Amniotic stem cell (primary cell): ENCODE measurements at regions not wholly inside any gene's neighbourhood (a gene's known extent, or its start where the extent isn't known, plus 50 kb on each side); places are given as distances from the start of the nearest gene placed in this dataset.
A peak's percentile ranks its signal among the peaks of the same experiment; 100 is the strongest.
"Not testable (repeated sequence)": the region's sequence is repeated elsewhere in the genome, so short reads cannot be mapped to it uniquely, and the experiment has no call there.

Source experiments
- DNase-seq: peaks from one replicate; lab custom pipeline; 2025; lab: John Stamatoyannopoulos, UW

DNA sequence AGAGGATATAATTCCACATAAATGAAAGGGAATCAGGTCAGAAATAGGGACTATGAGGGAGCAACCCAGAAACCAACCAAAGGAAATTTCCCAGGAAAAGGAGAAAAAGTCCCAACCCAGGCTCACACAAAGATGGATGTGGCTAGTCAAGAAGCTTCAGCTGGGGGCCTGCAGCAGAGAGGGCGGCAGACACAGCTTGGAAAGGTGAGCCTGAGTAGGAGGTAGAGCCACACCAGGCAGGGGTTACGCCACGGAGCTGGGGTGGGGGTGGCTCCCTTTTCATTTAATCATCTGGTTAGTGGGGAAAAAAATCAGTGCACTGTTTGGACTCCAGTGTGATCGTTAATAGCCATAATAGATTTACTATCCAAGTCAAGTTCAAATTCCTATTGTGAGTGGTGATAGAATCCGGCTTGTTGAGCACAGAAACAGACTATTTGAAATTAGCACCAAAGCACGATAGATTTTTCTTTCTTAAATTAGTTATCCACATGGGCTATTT, 220.6 kb downstream of the TPBG start:
- no peak for DNase-seq

DNA sequence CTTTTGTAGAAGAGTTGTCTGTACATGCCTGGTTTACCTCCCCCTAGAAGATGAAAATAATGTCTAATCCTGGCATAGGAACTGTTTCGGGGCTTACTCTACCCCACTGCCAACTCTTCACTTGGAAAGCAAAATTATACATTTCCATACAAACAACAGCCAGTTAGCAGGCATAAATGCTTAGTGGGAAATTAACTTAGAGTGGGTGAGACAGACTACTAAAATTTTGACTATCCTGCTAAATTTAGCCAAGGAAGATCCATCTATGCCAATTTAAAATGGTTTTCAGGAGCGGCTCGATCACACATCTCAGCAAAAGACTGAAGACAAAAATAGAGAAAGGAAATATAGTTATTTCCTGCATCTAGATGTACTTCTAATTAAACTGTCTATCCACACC, 221.2 kb downstream of the TPBG start:
- DNase-seq = no peak

DNA sequence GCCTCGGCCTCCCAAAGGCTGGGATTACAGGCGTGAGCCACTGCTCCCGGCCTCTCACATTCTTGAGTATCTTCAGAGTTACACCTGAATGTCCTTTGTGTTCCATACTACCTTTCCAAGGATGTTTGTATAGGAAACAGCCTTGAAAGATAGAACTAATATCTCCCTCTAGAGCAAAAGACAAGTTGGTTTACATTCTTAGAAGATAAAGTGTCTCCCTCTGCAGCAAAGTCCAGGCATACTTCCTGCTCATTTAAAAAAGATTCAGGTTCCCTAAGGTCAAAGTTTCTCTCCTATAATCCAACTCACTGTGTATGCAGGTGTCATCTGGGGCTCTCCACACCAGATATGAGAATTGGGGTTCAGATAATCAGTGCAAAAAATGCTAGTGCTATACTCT, 224.4 kb downstream of the TPBG start:
- no peak for DNase-seq

DNA sequence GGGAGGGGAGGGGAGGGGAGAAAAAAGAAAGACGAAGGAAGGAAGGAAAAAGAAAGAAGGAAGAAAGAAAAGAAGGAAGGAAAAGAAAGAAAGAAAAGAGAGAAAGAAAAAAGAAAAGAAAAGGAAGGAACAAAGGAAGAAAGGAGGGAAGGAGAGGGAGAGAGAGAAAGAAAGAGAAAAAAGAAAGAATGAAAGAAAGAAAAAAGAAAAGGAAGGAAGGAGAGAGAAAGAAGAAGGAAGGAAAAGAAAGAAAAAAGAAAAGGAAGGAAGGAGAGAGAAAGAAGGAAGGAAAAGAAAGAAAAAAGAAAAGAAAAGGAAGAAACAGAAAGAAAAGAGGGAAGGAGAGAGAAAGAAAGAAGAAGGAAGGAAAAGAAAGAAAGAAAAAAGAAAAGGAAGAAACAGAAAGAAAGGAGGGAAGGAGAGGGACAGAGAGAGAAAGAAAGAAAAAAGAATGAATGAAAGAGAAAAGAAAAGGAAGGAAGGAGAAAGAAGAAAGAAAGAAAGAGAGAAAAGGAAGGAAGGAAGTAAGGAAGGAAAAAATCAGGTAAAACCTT, 225.3 kb downstream of the TPBG start:
- DNase-seq = no peak

DNA sequence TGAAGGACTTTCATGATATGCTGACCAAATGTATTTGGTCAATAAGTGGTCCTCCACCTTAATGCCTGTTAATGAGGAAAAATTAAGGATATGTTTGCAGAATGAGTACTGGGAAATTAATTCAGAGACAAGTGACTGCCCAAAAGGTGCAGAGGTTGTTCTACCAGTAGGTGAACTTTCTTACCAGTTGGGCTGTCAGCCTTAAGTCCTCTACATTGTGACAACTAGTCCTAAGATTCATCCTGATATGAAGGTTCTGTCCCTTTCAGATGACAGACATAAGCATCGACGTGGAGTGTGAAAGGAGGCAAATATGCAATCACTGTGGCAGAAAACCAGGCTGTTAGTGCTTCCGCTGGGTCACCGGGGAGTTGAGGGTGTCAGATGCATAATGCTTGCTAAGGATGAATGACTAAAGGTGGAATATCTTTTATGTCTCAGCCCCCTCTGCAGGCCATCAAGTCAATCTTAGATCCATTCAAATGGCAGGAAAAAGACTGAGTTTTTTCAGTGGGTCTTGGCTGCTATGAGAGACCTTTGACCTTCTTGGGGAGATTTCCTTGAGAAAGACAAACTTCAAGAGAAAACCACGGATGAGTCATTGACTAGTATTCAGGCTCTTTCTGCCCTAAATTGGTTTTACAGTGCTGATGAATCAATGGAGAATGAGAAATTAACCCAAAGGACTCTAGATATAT, 226.0 kb downstream of the TPBG start:
- peak; percentile 35 for DNase-seq

DNA sequence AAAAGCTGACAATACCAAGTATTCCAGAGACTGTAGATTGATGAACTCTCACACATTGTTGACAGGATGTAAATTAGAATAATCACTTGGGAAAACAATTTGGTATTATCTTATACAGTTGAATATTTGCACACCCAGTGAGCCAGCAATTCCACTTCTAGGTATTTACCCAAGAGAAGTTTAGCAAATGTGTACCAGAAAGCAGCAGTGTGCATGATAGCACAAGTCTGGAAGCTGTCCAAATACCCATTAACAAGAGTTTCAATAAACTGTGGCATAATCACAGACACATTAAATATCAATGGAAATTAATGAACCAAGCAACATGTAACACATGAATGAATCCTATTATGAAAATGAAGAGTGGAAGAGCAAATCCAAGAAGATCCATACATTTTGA, 233.6 kb downstream of the TPBG start:
- DNase-seq = no peak

DNA sequence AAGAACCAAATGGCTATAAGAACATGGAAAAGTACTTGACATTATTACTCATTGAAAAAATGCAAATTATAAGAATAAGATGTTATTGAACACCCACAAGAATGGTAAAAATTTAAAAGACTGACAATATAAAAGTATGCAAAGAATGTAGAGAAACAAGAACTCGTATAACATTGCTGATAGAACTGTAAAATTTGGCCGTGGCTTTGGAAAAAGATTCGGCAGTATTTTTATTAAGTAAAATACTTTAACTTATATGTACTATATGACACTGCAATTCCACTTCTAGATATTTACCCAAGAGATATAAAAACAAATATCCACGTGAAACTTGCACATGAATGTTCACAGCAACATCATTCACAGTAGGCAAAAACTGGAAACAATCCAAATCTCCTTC, 239.2 kb downstream of the TPBG start:
- DNase-seq = no peak

DNA sequence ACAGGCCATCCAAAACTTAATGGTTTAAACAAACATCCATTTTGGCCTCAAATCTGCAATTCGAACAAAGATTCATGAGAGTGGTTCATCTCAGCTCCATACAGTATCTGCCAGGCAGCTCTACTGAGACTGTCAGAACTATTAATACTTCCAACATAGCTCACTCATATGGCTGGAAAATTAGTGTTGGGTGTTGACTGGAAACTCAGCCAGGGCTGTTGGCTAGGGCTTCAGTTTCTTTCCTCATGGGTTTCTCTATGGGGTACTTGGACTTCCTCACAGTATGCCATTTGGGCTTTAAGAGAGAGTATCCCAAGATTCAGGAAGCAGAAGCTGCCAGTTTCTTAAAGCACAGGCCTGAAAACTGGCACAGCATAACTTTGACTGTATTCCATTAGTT, 240.3 kb downstream of the TPBG start:
- DNase-seq = no peak

DNA sequence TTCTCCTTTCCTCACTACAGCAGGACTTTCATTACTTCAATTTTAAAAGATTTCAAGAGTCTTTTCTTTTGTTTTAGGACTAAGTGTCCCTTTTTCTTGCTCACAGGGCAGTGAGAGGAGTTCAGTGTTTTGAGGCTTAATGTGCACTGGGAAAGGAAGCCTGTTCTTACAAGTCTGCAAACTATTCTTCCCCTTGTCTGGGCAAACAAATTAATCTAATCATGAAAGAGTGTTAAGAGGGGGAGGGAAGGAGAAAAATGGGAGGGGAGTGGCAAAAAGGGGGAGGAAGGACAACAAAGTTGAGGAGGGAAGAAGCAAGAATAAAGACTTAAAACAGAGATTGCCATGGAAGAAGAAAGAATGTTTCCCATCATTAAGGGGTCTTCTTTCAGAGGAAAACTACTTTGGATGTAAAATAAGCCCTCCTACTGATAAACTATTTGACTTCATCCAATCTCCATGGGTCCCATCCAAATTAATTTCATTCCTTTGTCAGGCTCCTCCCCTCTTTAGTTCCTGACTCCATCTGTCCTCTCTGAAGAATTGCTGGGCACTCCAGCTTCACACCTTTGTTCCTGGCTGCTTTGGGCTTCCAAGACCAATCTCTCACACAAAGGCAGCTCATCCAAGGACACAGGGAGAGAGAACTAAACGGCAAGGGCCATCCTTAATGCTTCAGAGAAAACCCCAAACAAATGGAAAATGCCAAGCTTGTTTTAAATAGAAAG, 244.5 kb downstream of the TPBG start:
- DNase-seq = no peak

DNA sequence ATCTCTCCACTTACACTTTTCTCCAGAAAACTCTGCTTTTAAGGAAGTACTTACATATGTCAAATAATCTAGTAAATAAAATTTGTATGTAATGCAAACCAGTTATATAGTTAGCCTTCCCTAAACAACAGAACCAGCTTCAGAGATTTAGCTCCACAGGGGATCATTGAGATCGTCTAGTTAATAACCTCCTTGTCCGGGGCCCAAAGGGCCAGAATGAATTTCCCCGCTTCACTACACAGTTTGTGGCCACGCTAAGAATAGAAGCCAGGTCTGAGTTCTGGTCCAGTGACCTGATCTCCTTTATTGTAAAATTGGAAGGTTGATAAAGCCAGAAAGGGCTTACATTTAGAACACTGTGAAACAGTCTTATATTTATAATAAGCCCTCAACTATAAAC, 245.2 kb downstream of the TPBG start:
- DNase-seq = no peak

DNA sequence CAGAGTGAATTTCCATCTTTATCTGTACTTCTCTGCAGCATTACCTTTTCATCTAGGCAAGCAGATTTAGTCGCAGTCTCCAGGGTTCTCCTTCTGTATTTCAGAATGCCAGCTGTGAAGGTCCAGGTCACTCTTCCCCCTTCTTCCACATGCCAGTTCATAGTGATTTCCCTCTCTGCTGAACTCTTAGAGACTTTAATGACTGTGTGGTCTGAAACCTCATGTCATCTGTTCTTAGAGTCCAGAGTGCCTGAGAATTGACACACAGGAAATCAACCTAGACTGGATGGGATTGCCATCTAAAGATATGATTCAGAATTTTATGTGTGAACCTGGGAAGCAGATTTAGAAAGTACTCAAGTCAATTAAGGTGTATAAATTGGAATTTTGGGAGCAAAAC, 248.1 kb downstream of the TPBG start:
- DNase-seq = no peak

DNA sequence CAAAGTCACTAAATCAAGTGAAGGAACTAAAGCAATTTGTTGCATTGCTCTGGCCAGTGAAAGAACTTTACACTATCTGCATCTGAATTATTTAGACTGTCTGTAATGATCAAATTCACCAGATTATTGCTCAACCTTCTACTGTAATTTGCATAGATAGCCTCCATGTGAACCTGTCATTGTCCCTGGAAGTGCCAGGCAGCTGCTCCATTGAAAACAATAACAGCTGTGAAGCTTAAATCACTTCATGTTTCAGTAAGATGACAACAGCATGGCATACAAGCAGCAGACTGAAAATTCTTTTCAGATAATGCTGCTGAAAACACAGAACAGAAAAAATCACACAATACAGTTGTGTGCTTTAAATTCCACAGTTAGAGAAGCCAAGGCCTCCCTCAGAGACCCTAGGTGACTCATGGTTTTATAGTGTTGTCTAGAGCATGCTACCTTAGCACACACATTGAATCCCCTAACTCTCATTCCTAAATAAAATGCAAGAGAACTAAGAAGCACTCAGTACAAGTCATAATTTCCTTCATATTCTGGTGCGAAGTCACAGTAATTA, 248.9 kb downstream of the TPBG start:
- no peak for DNase-seq

DNA sequence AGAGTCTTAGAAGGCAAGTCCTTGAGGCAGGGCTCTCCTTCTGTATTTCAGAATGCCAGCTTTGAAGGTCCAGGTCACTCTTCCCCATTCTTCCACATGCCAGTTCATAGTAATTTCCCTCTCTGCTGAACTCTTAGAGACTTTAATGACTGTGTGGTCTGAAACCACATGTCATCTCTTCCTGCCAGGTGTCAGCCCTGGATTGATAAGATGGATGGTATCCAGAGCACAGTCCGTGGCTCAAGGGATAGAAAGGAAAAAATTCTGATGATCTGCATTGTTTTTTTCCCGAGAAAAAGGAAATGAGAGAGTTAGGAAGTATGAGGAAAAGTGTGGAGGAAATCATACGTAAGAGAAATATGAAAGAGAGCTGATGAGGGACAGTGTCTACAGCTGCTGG, 250.9 kb downstream of the TPBG start:
- no peak for DNase-seq

DNA sequence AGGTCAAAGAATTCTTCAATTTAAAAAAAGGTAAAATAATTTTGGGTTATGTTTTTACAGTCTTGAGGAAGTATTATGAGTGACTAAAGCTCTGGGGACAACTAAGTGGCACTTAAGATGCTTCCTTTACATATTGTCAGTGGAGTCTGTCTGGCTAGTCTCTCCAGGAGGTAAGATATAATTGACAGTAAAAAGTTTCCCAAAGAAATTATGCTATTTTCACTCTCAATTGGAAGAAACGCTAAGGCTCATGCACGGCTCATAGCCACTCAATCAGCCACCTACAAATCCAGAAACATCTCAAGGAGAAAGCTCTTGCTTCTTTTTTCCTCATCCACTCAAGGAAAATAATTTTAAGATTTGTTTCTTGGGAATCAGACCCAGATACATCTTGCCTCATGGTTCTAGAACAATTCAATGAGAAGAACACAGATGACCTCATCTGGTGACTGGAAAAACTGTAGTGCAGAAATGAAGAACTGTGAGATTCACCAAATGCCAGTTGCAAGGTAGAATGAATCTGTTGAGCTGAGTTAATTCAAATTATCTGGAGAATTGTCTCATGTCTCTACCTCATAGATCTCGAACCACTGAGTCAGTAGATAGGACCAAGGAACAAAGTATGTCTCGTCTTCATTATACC, 252.9 kb downstream of the TPBG start:
- DNase-seq = no peak

DNA sequence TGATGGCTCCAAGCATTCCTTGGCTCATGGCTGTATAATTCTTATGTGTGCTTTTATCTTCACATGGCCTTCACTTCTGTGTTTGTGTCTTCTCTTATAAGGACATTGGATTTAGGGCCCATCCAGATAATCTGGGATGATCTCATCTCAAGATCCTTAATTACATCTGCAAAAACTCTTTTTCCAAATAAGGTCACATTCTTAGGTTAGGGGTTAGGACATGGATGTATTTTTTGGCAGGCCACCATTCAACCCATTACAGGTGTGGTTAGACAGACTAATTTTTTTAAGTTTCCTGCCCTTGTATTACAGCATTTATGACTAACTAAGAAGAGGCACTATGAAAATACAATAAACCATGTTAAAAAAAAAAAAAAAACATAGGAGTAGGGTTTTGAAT, 254.0 kb downstream of the TPBG start:
- no peak for DNase-seq

DNA sequence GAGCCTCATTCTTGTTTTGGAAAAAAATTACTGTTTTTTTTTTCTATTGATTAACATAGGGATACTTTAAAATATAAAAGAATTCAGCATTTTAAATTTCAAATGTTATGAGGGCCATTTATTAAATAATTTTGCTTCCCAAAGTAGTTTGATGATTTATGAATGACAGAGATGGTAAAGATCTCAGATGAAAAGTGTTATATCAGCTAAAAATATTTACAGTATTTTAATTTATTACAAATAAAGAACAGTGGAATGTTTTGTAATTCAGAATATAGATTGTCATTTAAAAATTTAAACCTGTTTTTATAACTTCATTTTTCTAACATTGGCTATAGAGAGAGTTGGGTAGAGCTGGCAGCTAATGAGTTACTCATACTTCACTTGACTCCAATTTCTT, 256.0 kb downstream of the TPBG start:
- DNase-seq = no peak

DNA sequence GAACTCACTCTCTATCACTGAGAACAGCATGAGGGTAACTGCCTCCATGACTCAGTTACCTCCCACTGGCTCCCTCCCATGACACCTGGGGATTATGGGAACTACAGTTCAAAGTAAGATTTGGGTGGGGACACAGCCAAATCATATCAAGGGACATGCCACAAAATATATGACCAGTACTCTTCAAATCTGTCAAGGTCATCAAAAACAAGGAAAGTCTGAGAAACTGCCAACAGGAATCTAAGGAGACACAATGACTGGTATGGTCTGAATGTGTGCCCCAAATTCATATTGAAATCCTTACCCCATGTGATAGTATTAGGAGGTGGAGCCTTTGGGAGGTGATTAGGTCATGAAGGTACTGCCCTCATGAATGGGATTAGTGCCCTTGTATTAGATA, 258.8 kb downstream of the TPBG start:
- DNase-seq = no peak

DNA sequence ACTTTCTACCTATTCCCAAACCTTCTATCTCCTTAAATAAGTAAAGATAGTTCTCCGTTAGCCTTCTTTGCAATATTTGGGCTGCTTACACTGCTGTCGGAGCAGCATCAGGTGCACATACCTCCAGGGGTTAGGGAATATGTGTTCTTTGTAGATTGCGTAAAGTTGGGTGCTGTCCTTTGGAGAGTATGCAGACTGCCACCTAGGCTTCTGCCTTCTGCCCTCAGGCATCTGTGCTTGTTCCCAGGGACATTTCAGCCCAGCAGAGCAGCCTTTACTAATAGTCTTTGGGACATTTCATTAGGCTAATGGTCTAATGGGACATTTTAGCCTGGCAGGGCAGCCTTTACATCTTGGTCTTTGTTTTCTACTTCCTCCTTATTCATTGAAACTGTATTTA, 260.6 kb downstream of the TPBG start:
- no peak for DNase-seq

DNA sequence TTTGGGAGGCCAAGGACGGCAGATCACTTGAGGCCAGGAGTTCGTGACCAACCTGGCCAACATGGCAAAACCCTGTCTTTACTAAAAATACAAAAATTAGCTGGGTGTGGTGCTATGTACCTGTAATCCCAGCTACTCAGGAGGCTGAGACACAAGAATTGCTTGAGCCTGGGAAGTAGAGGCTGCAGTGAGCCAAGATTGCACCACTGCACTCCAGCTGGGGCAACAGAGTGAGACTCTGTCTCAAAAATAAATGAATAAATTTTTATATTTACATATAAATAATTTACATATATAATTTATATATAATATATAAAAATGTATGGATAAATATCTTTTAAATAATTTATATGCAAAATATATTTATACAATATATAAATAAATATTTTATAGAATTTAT, 263.3 kb downstream of the TPBG start:
- DNase-seq = not testable (repeated sequence)

DNA sequence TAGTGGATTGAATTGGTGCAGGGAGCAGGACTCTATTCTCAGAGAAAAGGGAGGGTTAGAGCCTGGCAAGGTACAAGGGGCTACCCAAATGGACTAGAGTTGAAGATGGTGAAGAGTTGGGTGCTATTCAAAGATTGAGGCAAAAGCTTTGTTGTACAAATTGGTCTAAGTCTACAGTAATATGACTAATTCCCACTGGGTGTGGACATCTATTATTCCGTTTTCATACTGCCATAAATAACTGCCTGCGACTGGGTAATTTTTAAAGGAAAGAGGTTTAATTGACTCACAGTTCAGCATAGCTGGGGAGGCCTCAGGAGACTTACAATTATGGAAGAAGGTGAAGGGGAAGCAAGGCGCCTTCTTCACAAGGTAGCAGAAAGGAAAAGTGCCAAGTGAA, 266.3 kb downstream of the TPBG start:
- no peak for DNase-seq

DNA sequence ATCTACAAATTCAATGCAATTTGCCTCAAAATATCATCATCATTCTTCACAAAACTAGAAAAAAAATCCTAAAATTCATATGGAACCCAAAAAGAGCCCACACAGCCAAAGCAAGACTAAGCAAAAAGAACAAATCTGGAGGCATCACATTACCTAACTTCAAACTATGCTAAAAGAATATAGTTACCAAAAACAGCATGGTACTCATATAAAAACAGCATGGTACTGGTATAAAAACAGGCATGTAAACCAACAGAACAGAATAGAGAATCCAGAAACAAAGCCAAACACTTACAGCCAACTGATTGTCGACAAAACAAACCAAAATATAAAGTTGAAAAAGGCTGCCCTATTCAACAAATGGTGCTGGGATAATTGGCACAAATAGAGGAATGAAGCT, 278.1 kb downstream of the TPBG start:
- DNase-seq = no peak

DNA sequence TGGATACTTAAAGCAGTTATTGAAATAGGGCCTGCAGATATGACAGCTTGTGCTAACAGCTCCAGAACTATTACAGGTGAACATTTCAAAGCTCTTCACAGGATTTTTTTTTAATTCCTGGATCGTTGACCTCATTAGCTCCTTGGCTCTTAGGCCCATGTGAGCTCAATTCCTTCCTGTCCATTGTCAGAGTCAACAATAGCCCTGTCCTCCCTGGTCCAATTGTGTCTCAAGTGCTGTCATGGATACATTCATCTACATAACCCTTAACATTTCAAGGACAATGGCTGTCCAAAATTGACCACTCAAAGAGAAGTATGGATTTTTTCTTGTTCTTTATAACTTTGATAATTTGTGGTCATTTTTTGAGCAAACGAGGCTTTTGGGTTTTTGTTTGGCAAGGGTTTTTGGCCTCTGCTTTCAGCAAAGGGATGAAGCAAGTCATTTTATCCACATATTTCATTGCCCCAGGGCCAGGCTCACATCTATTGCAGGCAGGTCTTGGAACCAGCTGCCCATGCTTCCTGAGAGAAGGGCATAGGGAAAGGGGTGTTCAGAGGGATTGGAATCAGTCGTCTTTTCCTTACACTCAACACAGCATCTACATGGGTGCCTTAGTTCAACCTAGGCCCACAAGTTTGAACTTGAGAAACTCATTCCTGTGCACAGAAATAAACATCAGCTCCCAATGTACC, 282.1 kb downstream of the TPBG start:
- no peak for DNase-seq
